HepG2 (cell line): ENCODE measurements at regions not wholly inside any gene's neighbourhood (a gene's known extent, or its start where the extent isn't known, plus 50 kb on each side); places are given as distances from the start of the nearest gene placed in this dataset.

Experiments
- CERS6 ChIP-seq: sonication (generic); formaldehyde crosslinking; IDR thresholded peaks from 2 replicates; pipeline ENCODE4 v1.5.0; 2020; ENCODE audit warnings: missing genetic modification reagents
- CREB1 ChIP-seq, 2 experiments: fragments of 450-650 bp in 1 of 2; IDR thresholded peaks; 2 replicates each; pipeline ENCODE4 v1.6.1; 2016 to 2017; ENCODE audit warnings: control low read depth in 1 of 2, mild to moderate bottlenecking in 1 of 2, missing compliant biosample characterization in 1 of 2, missing genetic modification characterization in 1 of 2
- JUND ChIP-seq: sonication (generic); formaldehyde crosslinking; IDR thresholded peaks from 2 replicates; pipeline ENCODE4 v1.8.0; 2022; ENCODE audit warnings: mild to moderate bottlenecking, missing genetic modification reagents
- KDM5A ChIP-seq: fragments of 200-600 bp; sonication (generic); IDR thresholded peaks from 2 replicates; pipeline ENCODE4 v1.7.0; 2018; ENCODE audit warnings: antibody characterized with exemption, mild to moderate bottlenecking, low read length, borderline replicate concordance
- MAFF ChIP-seq: IDR thresholded peaks from 2 replicates; pipeline ENCODE4 v1.6.1; 2011; ENCODE audit warnings: low read depth, low read length, improper control_type of control experiment
- ZBTB8A ChIP-seq: sonication (generic); formaldehyde crosslinking; IDR thresholded peaks from 2 replicates; pipeline ENCODE4 v1.4.0; 2020; ENCODE audit warnings: mild to moderate bottlenecking, low read depth, missing genetic modification reagents, borderline replicate concordance
- ZNF512 ChIP-seq: sonication (generic); formaldehyde crosslinking; IDR thresholded peaks from 2 replicates; pipeline ENCODE4 v1.4.0; 2020; ENCODE audit warnings: mild to moderate bottlenecking, missing genetic modification reagents
- ZNF556 ChIP-seq: sonication (generic); formaldehyde crosslinking; IDR thresholded peaks from 2 replicates; pipeline ENCODE4 v1.4.0; 2020; ENCODE audit warnings: mild to moderate bottlenecking, missing genetic modification reagents, borderline replicate concordance
- TF ChIP-seq, protein P1 (sequence below), 2 experiments: fragments of 450-650 bp in 1 of 2; sonication (generic) in 1 of 2; formaldehyde crosslinking in 1 of 2; IDR thresholded peaks; 2 replicates each; pipeline versions ENCODE4 v1.6.1 to v1.8.0; 2016 to 2022; ENCODE audit warnings: antibody characterized with exemption in 1 of 2, mild to moderate bottlenecking in 1 of 2, missing genetic modification reagents in 1 of 2
- TF ChIP-seq, protein P2 (sequence below): sonication (generic); formaldehyde crosslinking; IDR thresholded peaks from 2 replicates; pipeline ENCODE4 v1.5.0; 2020; ENCODE audit warnings: mild to moderate bottlenecking, missing genetic modification reagents, moderate library complexity
- TF ChIP-seq, protein P3 (sequence below): sonication (generic); formaldehyde crosslinking; IDR thresholded peaks from 2 replicates; pipeline ENCODE4 v1.4.0; 2020; ENCODE audit warnings: missing genetic modification reagents

GRCh38 chr4:112900416-112900815 lies 149.0 kb upstream of the ANK2 start:
- TF ChIP-seq, protein P1, sequence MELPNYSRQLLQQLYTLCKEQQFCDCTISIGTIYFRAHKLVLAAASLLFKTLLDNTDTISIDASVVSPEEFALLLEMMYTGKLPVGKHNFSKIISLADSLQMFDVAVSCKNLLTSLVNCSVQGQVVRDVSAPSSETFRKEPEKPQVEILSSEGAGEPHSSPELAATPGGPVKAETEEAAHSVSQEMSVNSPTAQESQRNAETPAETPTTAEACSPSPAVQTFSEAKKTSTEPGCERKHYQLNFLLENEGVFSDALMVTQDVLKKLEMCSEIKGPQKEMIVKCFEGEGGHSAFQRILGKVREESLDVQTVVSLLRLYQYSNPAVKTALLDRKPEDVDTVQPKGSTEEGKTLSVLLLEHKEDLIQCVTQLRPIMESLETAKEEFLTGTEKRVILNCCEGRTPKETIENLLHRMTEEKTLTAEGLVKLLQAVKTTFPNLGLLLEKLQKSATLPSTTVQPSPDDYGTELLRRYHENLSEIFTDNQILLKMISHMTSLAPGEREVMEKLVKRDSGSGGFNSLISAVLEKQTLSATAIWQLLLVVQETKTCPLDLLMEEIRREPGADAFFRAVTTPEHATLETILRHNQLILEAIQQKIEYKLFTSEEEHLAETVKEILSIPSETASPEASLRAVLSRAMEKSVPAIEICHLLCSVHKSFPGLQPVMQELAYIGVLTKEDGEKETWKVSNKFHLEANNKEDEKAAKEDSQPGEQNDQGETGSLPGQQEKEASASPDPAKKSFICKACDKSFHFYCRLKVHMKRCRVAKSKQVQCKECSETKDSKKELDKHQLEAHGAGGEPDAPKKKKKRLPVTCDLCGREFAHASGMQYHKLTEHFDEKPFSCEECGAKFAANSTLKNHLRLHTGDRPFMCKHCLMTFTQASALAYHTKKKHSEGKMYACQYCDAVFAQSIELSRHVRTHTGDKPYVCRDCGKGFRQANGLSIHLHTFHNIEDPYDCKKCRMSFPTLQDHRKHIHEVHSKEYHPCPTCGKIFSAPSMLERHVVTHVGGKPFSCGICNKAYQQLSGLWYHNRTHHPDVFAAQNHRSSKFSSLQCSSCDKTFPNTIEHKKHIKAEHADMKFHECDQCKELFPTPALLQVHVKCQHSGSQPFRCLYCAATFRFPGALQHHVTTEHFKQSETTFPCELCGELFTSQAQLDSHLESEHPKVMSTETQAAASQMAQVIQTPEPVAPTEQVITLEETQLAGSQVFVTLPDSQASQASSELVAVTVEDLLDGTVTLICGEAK (IDR thresholded peaks at IDR 0.05) = no peak
- TF ChIP-seq, protein P1 (CRISPR knock-in tag; IDR thresholded peaks at IDR 0.05) = no peak
- TF ChIP-seq CREB1 (IDR thresholded peaks at IDR 0.05) (no peak), CREB1 (CRISPR knock-in tag; IDR thresholded peaks at IDR 0.05) (no peak), JUND (CRISPR knock-in tag) (no peak), MAFF (no peak), ZBTB8A (CRISPR knock-in tag) (no peak), KDM5A (no peak), CERS6 (CRISPR knock-in tag) (no peak), ZNF512 (no peak), ZNF556 (CRISPR knock-in tag) (no peak)
- TF ChIP-seq, protein P2, sequence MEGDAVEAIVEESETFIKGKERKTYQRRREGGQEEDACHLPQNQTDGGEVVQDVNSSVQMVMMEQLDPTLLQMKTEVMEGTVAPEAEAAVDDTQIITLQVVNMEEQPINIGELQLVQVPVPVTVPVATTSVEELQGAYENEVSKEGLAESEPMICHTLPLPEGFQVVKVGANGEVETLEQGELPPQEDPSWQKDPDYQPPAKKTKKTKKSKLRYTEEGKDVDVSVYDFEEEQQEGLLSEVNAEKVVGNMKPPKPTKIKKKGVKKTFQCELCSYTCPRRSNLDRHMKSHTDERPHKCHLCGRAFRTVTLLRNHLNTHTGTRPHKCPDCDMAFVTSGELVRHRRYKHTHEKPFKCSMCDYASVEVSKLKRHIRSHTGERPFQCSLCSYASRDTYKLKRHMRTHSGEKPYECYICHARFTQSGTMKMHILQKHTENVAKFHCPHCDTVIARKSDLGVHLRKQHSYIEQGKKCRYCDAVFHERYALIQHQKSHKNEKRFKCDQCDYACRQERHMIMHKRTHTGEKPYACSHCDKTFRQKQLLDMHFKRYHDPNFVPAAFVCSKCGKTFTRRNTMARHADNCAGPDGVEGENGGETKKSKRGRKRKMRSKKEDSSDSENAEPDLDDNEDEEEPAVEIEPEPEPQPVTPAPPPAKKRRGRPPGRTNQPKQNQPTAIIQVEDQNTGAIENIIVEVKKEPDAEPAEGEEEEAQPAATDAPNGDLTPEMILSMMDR = no peak
- TF ChIP-seq, protein P3, sequence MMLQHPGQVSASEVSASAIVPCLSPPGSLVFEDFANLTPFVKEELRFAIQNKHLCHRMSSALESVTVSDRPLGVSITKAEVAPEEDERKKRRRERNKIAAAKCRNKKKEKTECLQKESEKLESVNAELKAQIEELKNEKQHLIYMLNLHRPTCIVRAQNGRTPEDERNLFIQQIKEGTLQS (CRISPR knock-in tag) = no peak
